Neuronal stem cell (in vitro differentiated cells): ENCODE measurements at regions not wholly inside any gene's neighbourhood (a gene's known extent, or its start where the extent isn't known, plus 50 kb on each side); places are given as distances from the start of the nearest gene placed in this dataset.

ENCODE experiments used
- DNase-seq: peaks from one replicate; pipeline ENCODE4 v3.0.0-alpha.2; 2013; ENCODE audit warnings: low spot score
- H2AFZ ChIP-seq: one replicate; pipeline ENCODE4 v1.6.1; 2013; ENCODE audit warnings: mild to moderate bottlenecking, low read length, inconsistent platforms
- H2AK5ac ChIP-seq: 2 replicates; pipeline ENCODE4 v1.6.1; 2013; ENCODE audit warnings: low read depth, mild to moderate bottlenecking, inconsistent platforms, low read length, moderate library complexity, mixed read lengths
- H2BK120ac ChIP-seq: 2 replicates; pipeline ENCODE4 v1.6.1; 2013; ENCODE audit warnings: low read depth, mild to moderate bottlenecking, inconsistent platforms, low read length, moderate library complexity, mixed read lengths
- H2BK12ac ChIP-seq: one replicate; pipeline ENCODE4 v1.6.1; 2013; ENCODE audit warnings: low read length, inconsistent platforms
- H2BK15ac ChIP-seq: 2 replicates; pipeline ENCODE4 v1.6.1; 2013; ENCODE audit warnings: mild to moderate bottlenecking, low read length, inconsistent platforms, mixed read lengths
- H2BK5ac ChIP-seq: one replicate; pipeline ENCODE4 v1.6.1; 2013; ENCODE audit warnings: inconsistent platforms, mild to moderate bottlenecking, low read length, moderate library complexity
- H3K14ac ChIP-seq: one replicate; pipeline ENCODE4 v1.6.1; 2013; ENCODE audit warnings: low read length, inconsistent platforms
- H3K18ac ChIP-seq: 2 replicates; pipeline ENCODE4 v1.6.1; 2013; ENCODE audit warnings: low read length, inconsistent platforms
- H3K23ac ChIP-seq: 2 replicates; pipeline ENCODE4 v1.6.1; 2013; ENCODE audit warnings: low read depth, mild to moderate bottlenecking, mixed read lengths, low read length, inconsistent platforms; ENCODE audit not compliant: poor library complexity
- H3K27ac ChIP-seq: replicated peaks from 3 replicates; pipeline ENCODE4 v1.5.1; 2013; ENCODE audit warnings: low read length, inconsistent platforms
- H3K27me3 ChIP-seq, 3 experiments: 2 replicates each; pipeline ENCODE4 v1.6.1; 2013; ENCODE audit warnings: low read length in 3 of 3, mild to moderate bottlenecking in 2 of 3, inconsistent platforms in 1 of 3, low read depth in 1 of 3, mixed read lengths in 1 of 3, moderate library complexity in 1 of 3; ENCODE audit not compliant: control insufficient read depth in 3 of 3, insufficient read depth in 3 of 3
- H3K36me3 ChIP-seq, 2 donors: replicated peaks in 1 of 2; 2 replicates each; pipeline ENCODE4 v1.6.1; 2013; ENCODE audit warnings: low read length in 2 of 2; ENCODE audit not compliant: control insufficient read depth in 2 of 2, insufficient read depth in 2 of 2
- H3K4ac ChIP-seq: 2 replicates; pipeline ENCODE4 v1.6.1; 2013; ENCODE audit warnings: inconsistent platforms, mild to moderate bottlenecking, low read length, moderate library complexity
- H3K4me1 ChIP-seq, 2 donors: 1 replicate in 1 of 2; 2 replicates in 1 of 2; pipeline ENCODE4 v1.6.1; 2013; ENCODE audit warnings: low read length in 2 of 2, low read depth in 1 of 2; ENCODE audit not compliant: control insufficient read depth in 2 of 2, insufficient read depth in 1 of 2
- H3K4me2 ChIP-seq: one replicate; pipeline ENCODE4 v1.6.1; 2013; ENCODE audit warnings: mild to moderate bottlenecking, low read length, inconsistent platforms; ENCODE audit not compliant: insufficient read depth, poor library complexity, severe bottlenecking
- H3K4me3 ChIP-seq, 2 donors: 2 replicates each; pipeline ENCODE4 v1.5.1; 2013; ENCODE audit warnings: low read length in 2 of 2, mild to moderate bottlenecking in 2 of 2, inconsistent platforms in 1 of 2, moderate library complexity in 1 of 2
- H3K79me1 ChIP-seq: one replicate; pipeline ENCODE4 v1.6.1; 2013; ENCODE audit warnings: low read depth, mild to moderate bottlenecking, inconsistent platforms, low read length, moderate library complexity
- H3K9ac ChIP-seq: one replicate; pipeline ENCODE4 v1.6.1; 2013; ENCODE audit warnings: mild to moderate bottlenecking, low read depth, low read length, inconsistent platforms; ENCODE audit not compliant: poor library complexity
- H3K9me3 ChIP-seq, 2 donors: replicated peaks in 1 of 2; 2 replicates each; pipeline versions ENCODE3 to v1.6.1; 2013; ENCODE audit warnings: low read length in 2 of 2, mild to moderate bottlenecking in 2 of 2, inconsistent platforms in 1 of 2, low read depth in 1 of 2, mixed read lengths in 1 of 2, moderate library complexity in 1 of 2; ENCODE audit not compliant: control insufficient read depth in 2 of 2, insufficient read depth in 1 of 2
- H4K8ac ChIP-seq: one replicate; pipeline ENCODE4 v1.6.1; 2013; ENCODE audit warnings: low read depth, mild to moderate bottlenecking, inconsistent platforms, low read length, moderate library complexity
- H4K91ac ChIP-seq: one replicate; pipeline ENCODE4 v1.6.1; 2013; ENCODE audit warnings: low read length, low read depth, mild to moderate bottlenecking, inconsistent platforms; ENCODE audit not compliant: poor library complexity
- WGBS, 2 donors: extraction: QIAGEN DNeasy Blood & Tissue Kit; methylation state at CpG; one replicate each; pipeline ENCODE4 v1.1.7; 2013; ENCODE audit warnings: missing lambda C conversion rate in 2 of 2, mixed read lengths in 1 of 2; ENCODE audit not compliant: insufficient read length in 2 of 2, insufficient replicate concordance in 1 of 2; ENCODE audit errors: extremely low coverage in 2 of 2; 5-methylcytosine and 5-hydroxymethylcytosine counted together

GRCh38 chr1:200319148-200319547, 90.7 kb downstream of the ZNF281 start:
- Histone ChIP-seq H2AFZ (no peak overlapping the region), H3K4ac (no peak overlapping the region), H2BK120ac (no peak overlapping the region), H2AK5ac (no peak overlapping the region), H3K79me1 (no peaks in the 10 kb centered on the region), H2BK15ac (no peak overlapping the region), H4K91ac (no peak overlapping the region), H3K4me2 (no peak overlapping the region), H3K14ac (no peak overlapping the region), H3K36me3 (no peaks in the 10 kb centered on the region), H3K18ac (no peak overlapping the region), H3K27me3 (no peaks in the 10 kb centered on the region), H3K4me3 (no peak overlapping the region), H3K9me3 (no peaks in the 10 kb centered on the region), H2BK12ac (no peak overlapping the region), H4K8ac (no peak overlapping the region), H3K9ac (no peak overlapping the region), H3K27ac (no peak overlapping the region), H3K23ac (no peak overlapping the region), H2BK5ac (no peak overlapping the region), H3K4me1 (peaks cover 3 to 10% of the 10 kb centered on the region in 2 donors)
- WGBS, 2 donors = no CpG with 5 or more reads among the region's 1 CpG
- no peak for DNase-seq

- H3K4me1 ChIP-seq = peaks cover 3 to 12% of the 10 kb centered on the region in 2 donors
- no peak overlapping the region for H2BK120ac ChIP-seq
- no peak overlapping the region for H3K4ac ChIP-seq
- H3K9me3 ChIP-seq = no peaks in the 10 kb centered on the region
- H2BK5ac ChIP-seq = no peak overlapping the region
- no peak overlapping the region for H3K27ac ChIP-seq
- H4K91ac ChIP-seq = no peak overlapping the region
- no peaks in the 10 kb centered on the region for H3K79me1 ChIP-seq
- no peak overlapping the region for H2AK5ac ChIP-seq
- H3K4me3 ChIP-seq = no peak overlapping the region
- no peak overlapping the region for H3K14ac ChIP-seq
- H3K36me3 ChIP-seq = no peaks in the 10 kb centered on the region
- H3K27me3 ChIP-seq = no peaks in the 10 kb centered on the region
- no peak overlapping the region for H3K23ac ChIP-seq
- no peak for DNase-seq
- no peak overlapping the region for H4K8ac ChIP-seq
- no CpG with 5 or more reads among the region's 2 CpGs for WGBS, 2 donors
- no peak overlapping the region for H2BK12ac ChIP-seq
- H3K4me2 ChIP-seq = no peak overlapping the region
- no peak overlapping the region for H3K18ac ChIP-seq
- H2BK15ac ChIP-seq = no peak overlapping the region
- no peak overlapping the region for H2AFZ ChIP-seq
- H3K9ac ChIP-seq = no peak overlapping the region
Measured at GRCh38 chr1:200317236-200317635, 92.6 kb downstream of the ZNF281 start.

GRCh38 chr1:200316148-200316803, 93.6 kb downstream of the ZNF281 start:
- WGBS, 2 donors = no CpG with 5 or more reads among the region's 7 CpGs
- Histone ChIP-seq H3K23ac (no peak overlapping the region), H3K4me3 (no peak overlapping the region), H3K36me3 (no peaks in the 10 kb centered on the region), H2AFZ (no peak overlapping the region), H3K4ac (no peak overlapping the region), H2AK5ac (no peak overlapping the region), H2BK120ac (no peak overlapping the region), H2BK12ac (no peak overlapping the region), H3K4me2 (no peak overlapping the region), H4K91ac (no peak overlapping the region), H2BK15ac (no peak overlapping the region), H3K4me1 (peaks cover 2 to 12% of the 10 kb centered on the region in 2 donors), H3K9me3 (no peaks in the 10 kb centered on the region), H3K9ac (no peak overlapping the region), H3K27me3 (no peaks in the 10 kb centered on the region), H3K18ac (no peak overlapping the region), H3K79me1 (no peaks in the 10 kb centered on the region), H2BK5ac (no peak overlapping the region), H4K8ac (no peak overlapping the region), H3K27ac (no peak overlapping the region), H3K14ac (no peak overlapping the region)
- no peak for DNase-seq

- Histone ChIP-seq H3K14ac (no peak overlapping the region), H2BK15ac (no peak overlapping the region), H3K4me3 (no peak overlapping the region), H3K23ac (no peak overlapping the region), H3K18ac (no peak overlapping the region), H3K27ac (no peak overlapping the region), H2BK12ac (no peak overlapping the region), H2AK5ac (no peak overlapping the region), H2AFZ (peak overlapping the region; percentile 47), H3K4ac (no peak overlapping the region), H3K79me1 (no peaks in the 10 kb centered on the region), H2BK5ac (no peak overlapping the region), H3K9me3 (no peaks in the 10 kb centered on the region), H3K4me1 (peaks cover 0 to 9% of the 10 kb centered on the region in 2 donors), H4K8ac (no peak overlapping the region), H2BK120ac (no peak overlapping the region), H3K4me2 (no peak overlapping the region), H3K27me3 (no peaks in the 10 kb centered on the region), H3K9ac (no peak overlapping the region), H4K91ac (no peak overlapping the region), H3K36me3 (no peaks in the 10 kb centered on the region)
- WGBS, 2 donors = no CpG with 5 or more reads among the region's 5 CpGs
- no peak for DNase-seq
Measured at GRCh38 chr1:200314085-200314750, 95.6 kb downstream of the ZNF281 start.
